Endothelial cell of umbilical vein (primary cell): ENCODE measurements at regions not wholly inside any gene's neighbourhood (a gene's known extent, or its start where the extent isn't known, plus 50 kb on each side); places are given as distances from the start of the nearest gene placed in this dataset.

ENCODE experiments used
- CTCF ChIP-seq, 2 donors: IDR thresholded peaks; 1 replicate in 1 of 2; 2 replicates in 1 of 2; pipeline ENCODE4 v1.5.1; 2011; ENCODE audit warnings: low read length in 2 of 2, mild to moderate bottlenecking in 2 of 2, moderate library complexity in 2 of 2, control low read depth in 1 of 2, inconsistent platforms in 1 of 2, low read depth in 1 of 2; ENCODE audit not compliant: insufficient read depth in 1 of 2; ENCODE audit errors: extremely low read depth in 1 of 2
- EZH2 ChIP-seq: IDR thresholded peaks from 2 replicates; pipeline ENCODE4 v1.6.1; 2012; ENCODE audit warnings: borderline replicate concordance, low read depth, mild to moderate bottlenecking, moderate library complexity, low read length, inconsistent platforms; ENCODE audit not compliant: severe bottlenecking
- FOS ChIP-seq: IDR thresholded peaks from 2 replicates; pipeline ENCODE4 v1.6.1; 2011; ENCODE audit warnings: mild to moderate bottlenecking, low read length, moderate library complexity, borderline replicate concordance; ENCODE audit not compliant: insufficient read depth
- JUN ChIP-seq: IDR thresholded peaks from 2 replicates; pipeline ENCODE4 v1.6.1; 2011; ENCODE audit warnings: borderline replicate concordance, low read depth; ENCODE audit not compliant: insufficient read length, insufficient read depth
- MYC ChIP-seq: IDR thresholded peaks from one replicate; pipeline ENCODE4 v1.6.1; 2011; ENCODE audit warnings: mild to moderate bottlenecking, low read depth, low read length
- POLR2A ChIP-seq: IDR thresholded peaks from 2 replicates; pipeline ENCODE4 v1.6.1; 2012; ENCODE audit warnings: low read depth, mild to moderate bottlenecking, control low read depth, low read length
- POLR2AphosphoS5 ChIP-seq: IDR thresholded peaks from 2 replicates; pipeline ENCODE4 v1.6.1; 2012; ENCODE audit warnings: low read depth, mild to moderate bottlenecking, control low read depth, low read length, moderate library complexity; ENCODE audit not compliant: insufficient read depth

GRCh38 chr6:91730710-91731109 lies 1143.8 kb upstream of the MAP3K7 start:
- TF ChIP-seq CTCF (IDR thresholded peaks at IDR 0.05; ENCODE audit: extremely low read depth in 1 of 2, insufficient read depth in 1 of 2, low read depth in 1 of 2, low read length in 2 of 2) = no peak
- no peak for TF ChIP-seq MYC
- TF ChIP-seq EZH2 = no peak
- no peak for TF ChIP-seq POLR2A
- TF ChIP-seq FOS = no peak
- no peak for TF ChIP-seq JUN
- no peak for TF ChIP-seq POLR2AphosphoS5
